GM10248 (cell line): ENCODE measurements at regions not wholly inside any gene's neighbourhood (a gene's known extent, or its start where the extent isn't known, plus 50 kb on each side); places are given as distances from the start of the nearest gene placed in this dataset.

Source experiments
- CTCF ChIA-PET: fragments of 300-600 bp; sonication (Branson Sonifier 250); formaldehyde crosslinking; extraction: SDS; loops from one replicate; lab custom pipeline; 2021; ENCODE audit warnings: antibody characterized with exemption; lab: Yijun Ruan, JAX
- POLR2A ChIA-PET: fragments of 350-650 bp; sonication (Branson Sonifier 250); formaldehyde crosslinking; extraction: SDS; loops from one replicate; lab custom pipeline; 2020; ENCODE audit warnings: antibody characterized with exemption; lab: Yijun Ruan, JAX
- DNase-seq: peaks from one replicate; pipeline ENCODE4 v3.0.0; 2012; ENCODE audit errors: extremely low spot score
- CTCF ChIP-seq: IDR thresholded peaks from 2 replicates; pipeline ENCODE4 v1.5.1; 2012; ENCODE audit warnings: mild to moderate bottlenecking, low read depth; ENCODE audit errors: extremely low read depth, missing control alignments, control extremely low read depth

- no peak for TF ChIP-seq CTCF
- CTCF ChIA-PET: interaction anchor here (0.7 to 4.9 kb wide), 61 partner anchors 9 to 850 kb away, joined by 3 to 35 read pairs (median 5); no protein-coding TSS in a partner anchor
- POLR2A ChIA-PET: interaction anchor here (1.0 kb wide), 2 partner anchors 334 to 335 kb away, joined by 3 read pairs; partner anchors contain the start of gene BTG1
- DNase-seq: no peak
Observed at GRCh38 chr12:91810531-91811451, 334.9 kb downstream of the BTG1 start.

- ChIA-PET POLR2A (no interaction called here), CTCF (interaction anchor here (2.7 to 4.9 kb wide), 3 partner anchors 11 to 27 kb away, joined by 18 to 35 read pairs (median 34); no protein-coding TSS in a partner anchor)
- DNase-seq: no peak
- no peak for TF ChIP-seq CTCF
Observed at GRCh38 chr12:91810077-91810476, 335.6 kb downstream of the BTG1 start.

DNA sequence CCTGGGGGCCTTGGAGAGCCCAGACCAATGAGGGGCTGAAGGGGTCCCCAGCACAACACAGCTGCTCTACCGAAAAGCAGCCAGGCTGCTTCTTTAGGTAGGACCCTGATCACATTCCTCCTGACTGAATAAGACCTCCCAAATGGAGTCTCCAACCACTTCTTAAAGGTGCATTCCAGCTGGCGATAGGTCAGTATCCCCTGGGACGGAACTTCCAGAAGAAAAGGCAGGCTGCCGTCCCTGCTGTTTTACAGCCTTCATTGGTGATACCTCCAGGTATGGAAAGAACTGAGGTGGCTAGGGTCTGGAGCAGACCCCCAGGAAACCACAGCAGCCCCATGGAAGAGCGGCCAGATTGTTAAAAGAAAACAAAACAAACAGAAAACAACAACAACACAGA, 340.6 kb downstream of the BTG1 start:
- CTCF ChIA-PET: interaction anchor here (1.0 to 2.2 kb wide), 4 partner anchors 14 to 26 kb away, joined by 3 to 6 read pairs (median 4); no protein-coding TSS in a partner anchor

DNA sequence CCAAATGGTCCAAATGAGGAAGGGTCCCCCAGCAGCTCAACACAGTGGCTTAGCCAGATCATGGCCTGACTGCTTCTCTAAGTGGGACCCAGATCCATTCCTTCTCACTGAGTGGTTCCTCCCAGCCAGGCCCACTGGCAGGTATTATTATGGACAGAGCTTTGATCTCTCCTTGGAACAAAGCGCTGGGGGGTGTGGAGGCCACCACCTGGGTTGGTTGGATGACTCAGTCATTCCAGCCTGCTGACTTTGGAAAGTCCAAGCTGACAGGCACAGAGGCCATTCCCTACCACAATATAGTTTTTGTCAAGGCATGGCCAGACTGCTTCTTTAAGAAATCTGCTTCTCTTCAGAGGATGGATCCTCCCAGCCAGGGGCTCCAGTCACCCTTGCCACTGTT, 341.1 kb downstream of the BTG1 start:
- POLR2A ChIA-PET: no interaction called here
- TF ChIP-seq CTCF: no peak
- CTCF ChIA-PET: interaction anchor here (0.8 to 1.8 kb wide), 3 partner anchors 16 to 23 kb away, joined by 3 to 6 read pairs (median 3); no protein-coding TSS in a partner anchor

More for the DNA sequence above, 340.6 kb downstream of the BTG1 start:
- no peak for TF ChIP-seq CTCF
- no peak for DNase-seq
- POLR2A ChIA-PET: no interaction called here

DNA sequence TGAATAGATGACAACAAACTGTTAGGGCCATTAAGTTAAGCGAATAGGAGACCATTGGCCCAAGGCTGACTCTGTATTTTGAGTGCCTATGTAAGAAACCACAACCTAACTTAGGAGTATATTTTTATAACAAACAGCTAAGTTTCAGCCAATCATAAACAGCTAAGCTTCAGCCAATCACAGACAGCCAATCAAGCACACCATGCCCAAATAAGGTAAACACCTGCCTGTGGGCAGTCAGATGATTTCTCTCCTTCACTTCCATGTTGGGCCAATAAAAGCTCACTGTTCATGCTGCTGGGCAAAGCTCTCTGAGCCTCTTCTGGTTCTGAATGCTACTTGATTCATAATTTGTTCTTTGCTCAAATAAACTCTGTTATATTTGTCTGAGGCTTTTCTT, 344.6 kb downstream of the BTG1 start:
- POLR2A ChIA-PET: no interaction called here
- TF ChIP-seq CTCF: no peak
- DNase-seq: no peak
- CTCF ChIA-PET: interaction anchor here (1.5 to 3.2 kb wide), 4 partner anchors 11 to 374 kb away, joined by 3 to 27 read pairs (median 4); no protein-coding TSS in a partner anchor

More for the DNA sequence above, 341.1 kb downstream of the BTG1 start:
- no peak for DNase-seq

DNA sequence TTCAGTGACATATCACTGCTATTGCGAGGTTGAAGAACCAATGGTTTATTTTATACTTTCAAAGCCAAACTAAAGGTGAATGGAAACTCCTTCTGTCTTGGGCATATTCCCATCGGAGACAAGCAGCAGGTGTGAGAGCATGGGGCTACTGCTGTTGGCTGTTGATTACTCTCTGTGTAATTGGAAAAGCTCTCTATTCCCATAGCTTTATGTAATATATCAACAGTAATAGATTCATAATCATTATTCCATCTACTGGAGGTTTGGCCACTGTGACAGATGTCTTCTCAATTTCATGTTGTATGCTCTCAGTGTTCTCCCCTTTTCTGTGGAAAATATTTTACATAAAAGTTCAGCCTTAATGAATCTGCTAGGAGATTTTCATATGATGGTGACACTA, 352.0 kb downstream of the BTG1 start:
- ChIA-PET POLR2A (no interaction called here), CTCF (interaction anchor here (6.3 kb wide), 1 partner anchor 18 kb away, joined by 35 read pairs; no protein-coding TSS in a partner anchor)
- no peak for TF ChIP-seq CTCF
- no peak for DNase-seq
